ENCODE measurements at regions not wholly inside any gene's neighbourhood (a gene's known extent, or its start where the extent isn't known, plus 50 kb on each side); places are given as distances from the start of the nearest gene placed in this dataset.

GRCh38 chr2:129404000-129404685, 575.3 kb upstream of the RAB6C start:
- H3K9me1 ChIP-seq (ENCODE audit: control insufficient read depth, insufficient read depth, low read length) = no peaks in the 10 kb centered on the region
- DNase-seq (ENCODE audit: extremely low read depth in 1 of 4, low spot score in 3 of 4) = no peak
- H3K4me1 ChIP-seq (replicated peaks in 1 of 2; ENCODE audit: control insufficient read depth in 2 of 2, insufficient read depth in 2 of 2, low read length in 2 of 2) = no peaks in the 10 kb centered on the region
- H3K4me2 ChIP-seq (ENCODE audit: insufficient read depth, low read length) = no peak overlapping the region
- H3K9me3 ChIP-seq (replicated peaks; ENCODE audit: control insufficient read depth, insufficient read depth, low read depth, low read length) = no peaks in the 10 kb centered on the region
- no TSS peak for BruUV-seq (replicated peaks)
- intact Hi-C loops (cut with micrococcal nuclease) (no loop called here), in situ Hi-C loops (cut with MboI) (no loop called here)
- no peak overlapping the region for H3K9ac ChIP-seq (ENCODE audit: insufficient read depth in 1 of 2, low read depth in 2 of 2, low read length in 2 of 2)
- ChIA-PET CTCF (ENCODE audit: low intra/inter-chr PET ratio) (no interaction called here), POLR2A (no interaction called here)
- H3K4me3 ChIP-seq = no peak overlapping the region
- 0% methylated on average over 2 of the region's 2 CpGs for WGBS (ENCODE audit: insufficient coverage, low coverage, missing lambda C conversion rate)
- H3K27me3 ChIP-seq (ENCODE audit: control insufficient read depth in 2 of 2, insufficient read depth in 2 of 2, low read length in 2 of 2) = no peaks in the 10 kb centered on the region
- H3K79me2 ChIP-seq (ENCODE audit: control insufficient read depth, insufficient read depth, low read length) = no peaks in the 10 kb centered on the region
- no peaks in the 10 kb centered on the region for H3K36me3 ChIP-seq (ENCODE audit: control insufficient read depth, insufficient read depth, low read length)
- no peak overlapping the region for H3K27ac ChIP-seq (ENCODE audit: extremely low read depth, low read depth, low read length)
- TF ChIP-seq DNMT1 (IDR thresholded peaks at IDR 0.05) = no peak
- TF ChIP-seq CEBPB (tag; IDR thresholded peaks at IDR 0.05) = peak; percentile 72
- no peak for TF ChIP-seq CEBPG (CRISPR knock-in tag; IDR thresholded peaks at IDR 0.05)
- TF ChIP-seq CEBPG (tag; conservative IDR thresholded peaks at IDR 0.05 in 1 of 2, IDR thresholded peaks at IDR 0.05 in 1 of 2) = peak in 1 of 2 experiments; percentile 88; a peak in 3 of 4 replicates
- TF ChIP-seq SRSF3 (IDR thresholded peaks at IDR 0.05; ENCODE audit: insufficient read depth, low read length) = no peak
- no peak for TF ChIP-seq TCF7L2 (IDR thresholded peaks at IDR 0.05; ENCODE audit: low read depth, low read length)
- no peak for TF ChIP-seq YY1 (IDR thresholded peaks at IDR 0.05; ENCODE audit: borderline replicate concordance in 1 of 3, control insufficient read depth in 1 of 3, extremely low read depth in 1 of 3, insufficient read depth in 3 of 3, insufficient read length in 1 of 3, insufficient replicate concordance in 2 of 3, low read depth in 1 of 3, low read length in 2 of 3)
- no peak for TF ChIP-seq ZNF347 (CRISPR knock-in tag; IDR thresholded peaks at IDR 0.05; ENCODE audit: low read depth)
- TF ChIP-seq TBL1XR1 (IDR thresholded peaks at IDR 0.05; ENCODE audit: low read length in 2 of 2) = no peak
- no peak for TF ChIP-seq ZNF551 (CRISPR knock-in tag; IDR thresholded peaks at IDR 0.05)
- no peak overlapping the region for H2AFZ ChIP-seq (ENCODE audit: low read depth, low read length)
- ATAC-seq = no peak
- no peaks in the 10 kb centered on the region for H4K20me1 ChIP-seq (replicated peaks; ENCODE audit: control insufficient read depth, insufficient read depth, low read length)
- no peak for FAIRE-seq
